Heart right ventricle (tissue), 16 donors: ENCODE measurements at regions not wholly inside any gene's neighbourhood (a gene's known extent, or its start where the extent isn't known, plus 50 kb on each side); places are given as distances from the start of the nearest gene placed in this dataset.

Experiments
- ATAC-seq, 8 donors: fragments of 200-7000 bp; cut with Tn5 transposase; one replicate each; pipeline ENCODE4 v1.9.1; 2020; ENCODE audit warnings: mild to moderate bottlenecking in 8 of 8, moderate library complexity in 8 of 8, moderate number of reproducible peaks in 1 of 8
- DNase-seq, 2 donors: peaks; one replicate each; pipeline ENCODE4 v3.0.0-alpha.2; 2020
- H3K27ac ChIP-seq, 10 donors: fragments of 200-600 bp; sonication (generic) in 2 of 10; one replicate each; pipeline versions ENCODE4 v1.5.0 to v1.8.0; 2020 to 2022; ENCODE audit warnings: mild to moderate bottlenecking in 3 of 10
- H3K27me3 ChIP-seq, 7 donors: fragments of 200-600 bp; one replicate each; pipeline ENCODE4 v1.8.0; 2021 to 2022; ENCODE audit warnings: mild to moderate bottlenecking in 2 of 7
- H3K36me3 ChIP-seq, 9 donors: fragments of 200-600 bp; sonication (generic) in 1 of 9; one replicate each; pipeline versions ENCODE4 v1.5.0 to v1.8.0; 2020 to 2022; ENCODE audit warnings: mild to moderate bottlenecking in 2 of 9
- H3K4me1 ChIP-seq, 9 donors: fragments of 200-600 bp; sonication (generic) in 1 of 9; one replicate each; pipeline versions ENCODE4 v1.5.0 to v1.8.0; 2020 to 2022; ENCODE audit warnings: mild to moderate bottlenecking in 4 of 9
- H3K4me3 ChIP-seq, 10 donors: fragments of 200-600 bp; sonication (generic) in 2 of 10; one replicate each; pipeline versions ENCODE4 v1.5.0 to v1.8.0; 2020 to 2022; ENCODE audit warnings: mild to moderate bottlenecking in 7 of 10, moderate library complexity in 2 of 10
- H3K9me3 ChIP-seq, 11 donors: fragments of 200-600 bp in 10 of 11; sonication (generic) in 2 of 11; one replicate each; pipeline versions ENCODE4 v1.5.0 to v1.8.0; 2013 to 2022; ENCODE audit warnings: mild to moderate bottlenecking in 2 of 11, control low read depth in 1 of 11, moderate library complexity in 1 of 11
- CTCF ChIP-seq, 9 donors: fragments of 200-600 bp; sonication (generic) in 2 of 9; IDR thresholded peaks; one replicate each; pipeline versions ENCODE4 v1.5.0 to v1.8.0; 2021 to 2022; ENCODE audit warnings: antibody characterized with exemption in 9 of 9, mild to moderate bottlenecking in 5 of 9, moderate library complexity in 1 of 9
- WGBS, 2 donors: extraction: QIAGEN DNeasy Blood & Tissue Kit; methylation state at CpG; one replicate each; pipeline ENCODE4 v1.1.7; 2013; ENCODE audit warnings: inconsistent platforms in 1 of 2; 5-methylcytosine and 5-hydroxymethylcytosine counted together
- intact Hi-C, 10 donors: fragments of 100-400 bp; cut with DNase I; formaldehyde crosslinking; loops; one replicate each; pipeline versions ENCODE4 v1.11.1 to v1.14.2; 2022
- donor health status: Arrhythmogenic right ventricular cardiomyopathy.
- donor health status: ischemic (EF 13 %, LVEDD 7.1; RV severe dilation, severe dysfunction).
- donor health status: healthy with polysubstance abuse.
- donor health status: DM: no; HTN: yes; CAD: no.
- donor health status: DM: no; HTN: no; CAD: no.
- donor health status: ischemic (EF 25% LVEDD 6.9; RV normal size, moderate dysfunction).
- donor health status: ischemic (EF 25% LVEDD 5.7; RV mildly dilated, moderate dysfunction).
- donor health status: healthy.
- donor health status: DM: yes; HTN: yes; CAD: no.
- donor health status: Ischemic cardiomyopathy.
- donor health status: ischemic (EF 35%, LVEDD 5.7; RV mildly dilated, moderate dysfunction).
- donor health status: nonischemic (EF 11% LVEDD 7.7; RV severe dilation, severe dysfunction).
- donor health status: DM: yes; HTN: yes; CAD: no.
- donor health status: PGD.
- donor health status: ischemic (EF 29% LVEDD 5.4; RV normal size, mild dysfunction).
- donor health status: nonischemic (EF 23%, LVEDD 6.1; RV moderate dilation, normal function).

- intact Hi-C loops, result no loop called here
Measured at GRCh38 chr6:102773636-102774035, 1380.1 kb downstream of the GRIK2 start.

GRCh38 chr6:102766963-102767362 lies 1373.5 kb downstream of the GRIK2 start:
- WGBS, 2 donors, result 77 to 82% methylated on average over 2 of the region's 2 CpGs
- Histone ChIP-seq H3K27ac (no peak overlapping the region), H3K9me3 (peaks cover 0 to 27% (median 10%) of the 10 kb centered on the region in 11 donors), H3K36me3 (no peaks in the 10 kb centered on the region), H3K4me3 (no peak overlapping the region), H3K4me1 (no peaks in the 10 kb centered on the region), H3K27me3 (no peaks in the 10 kb centered on the region)
- DNase-seq, result no peak
- intact Hi-C loops, result no loop called here
- TF ChIP-seq CTCF (IDR thresholded peaks at IDR 0.05), result no peak
- ATAC-seq, result no peak

More at GRCh38 chr6:102773636-102774035, 1380.1 kb downstream of the GRIK2 start:
- 83 to 93% methylated on average over 2 of the region's 2 CpGs for WGBS, 2 donors
- ATAC-seq (no peak), DNase-seq (no peak)
- H3K27ac ChIP-seq, result no peak overlapping the region
- no peaks in the 10 kb centered on the region for H3K27me3 ChIP-seq
- H3K9me3 ChIP-seq, result peaks cover 0 to 26% (median 10%) of the 10 kb centered on the region in 11 donors
- no peaks in the 10 kb centered on the region for H3K4me1 ChIP-seq
- no peak for TF ChIP-seq CTCF (IDR thresholded peaks at IDR 0.05)
- H3K4me3 ChIP-seq, result no peak overlapping the region
- H3K36me3 ChIP-seq, result no peaks in the 10 kb centered on the region

- intact Hi-C loops, result no loop called here
- WGBS, 2 donors, result 78 to 82% methylated on average over 10 of the region's 10 CpGs
Measured at GRCh38 chr6:102764317-102764716, 1370.8 kb downstream of the GRIK2 start.

GRCh38 chr6:102763891-102764290 lies 1370.4 kb downstream of the GRIK2 start:
- intact Hi-C loops, result no loop called here
- no peak overlapping the region for H3K27ac ChIP-seq
- DNase-seq (no peak), ATAC-seq (no peak)
- H3K4me1 ChIP-seq, result no peaks in the 10 kb centered on the region
- H3K9me3 ChIP-seq, result peaks cover 0 to 6% (median 2%) of the 10 kb centered on the region in 11 donors
- H3K27me3 ChIP-seq, result no peaks in the 10 kb centered on the region
- whole genome bisulfite sequencing, 2 donors, result 74 to 87% methylated on average over 2 of the region's 2 CpGs
- H3K4me3 ChIP-seq, result no peak overlapping the region
- TF ChIP-seq CTCF (IDR thresholded peaks at IDR 0.05), result no peak
- no peaks in the 10 kb centered on the region for H3K36me3 ChIP-seq

More at GRCh38 chr6:102764317-102764716, 1370.8 kb downstream of the GRIK2 start:
- DNase-seq, result no peak
- Histone ChIP-seq H3K27ac (no peak overlapping the region), H3K4me1 (no peaks in the 10 kb centered on the region), H3K9me3 (peaks cover 0 to 10% (median 4%) of the 10 kb centered on the region in 11 donors), H3K36me3 (no peaks in the 10 kb centered on the region), H3K4me3 (no peak overlapping the region), H3K27me3 (no peaks in the 10 kb centered on the region)
- ATAC-seq, result no peak
- no peak for TF ChIP-seq CTCF (IDR thresholded peaks at IDR 0.05)
